Lung microvascular endothelial cell (primary cell): ENCODE measurements at regions not wholly inside any gene's neighbourhood (a gene's known extent, or its start where the extent isn't known, plus 50 kb on each side); places are given as distances from the start of the nearest gene placed in this dataset.
"Not testable (repeated sequence)": the region's sequence is repeated elsewhere in the genome, so short reads cannot be mapped to it uniquely, and the experiment has no call there.

Source experiments
- DNase-seq, 2 donors: peaks; one replicate each; pipeline versions ENCODE4 v3.0.0 to v3.0.0-alpha.2; 2010; ENCODE audit warnings: low read depth in 2 of 2

DNA sequence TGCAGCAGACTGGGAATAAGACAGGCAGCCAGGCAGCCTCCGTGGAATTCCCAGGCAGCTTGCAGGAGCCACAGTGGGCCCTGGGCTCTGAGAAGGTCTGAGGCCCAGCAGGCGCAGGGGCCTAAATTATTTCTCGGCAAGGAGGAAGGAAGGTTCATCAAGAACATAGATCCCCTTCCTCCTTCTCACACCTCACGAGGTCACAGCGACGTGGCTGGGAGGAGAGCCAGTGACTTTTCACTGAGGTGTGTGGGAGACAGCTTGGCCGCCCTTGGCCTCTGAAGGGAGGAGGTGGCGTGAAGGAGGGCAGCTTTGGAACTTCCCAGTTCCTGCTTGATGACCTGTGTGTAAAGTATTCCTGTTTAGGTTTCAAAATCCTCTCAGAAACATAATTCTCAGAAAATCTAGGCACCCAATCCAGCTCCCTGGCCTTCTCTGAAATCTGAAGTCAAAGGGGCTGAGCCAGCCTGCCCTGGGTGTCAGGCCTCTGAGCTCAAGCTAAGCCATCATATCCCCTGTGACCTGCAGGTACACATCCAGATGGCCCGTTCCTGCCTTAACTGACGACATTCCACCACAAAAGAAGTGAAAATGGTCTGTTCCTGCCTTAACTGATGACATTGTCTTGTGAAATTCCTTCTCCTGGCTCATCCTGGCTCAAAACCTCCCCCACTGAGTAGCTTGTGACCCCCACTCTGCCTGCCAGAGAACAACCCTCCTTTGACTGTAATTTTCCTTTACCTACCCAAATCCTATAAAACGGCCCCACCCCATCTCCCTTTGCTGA is 161.0 kb downstream of the ADRA2C start:
- not testable (repeated sequence) for DNase-seq

DNA sequence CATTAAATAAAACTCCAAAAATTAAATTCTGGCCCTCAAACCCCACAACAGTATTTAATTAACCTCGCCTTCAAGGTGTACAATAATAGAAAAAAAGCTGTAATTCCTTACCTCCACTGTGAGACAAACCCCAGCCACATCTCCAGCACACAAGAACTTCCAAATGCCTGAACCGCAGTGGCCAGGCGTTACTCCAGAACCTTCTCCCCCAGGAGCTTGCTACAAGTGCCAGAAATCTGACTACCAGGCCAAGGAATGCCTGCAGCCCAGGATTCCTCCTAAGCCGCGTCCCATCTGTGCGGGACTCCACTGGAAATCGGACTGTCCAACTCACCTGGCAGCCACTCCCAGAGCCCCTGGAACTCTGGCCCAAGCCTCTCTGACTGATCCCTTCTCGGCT is 163.2 kb downstream of the ADRA2C start:
- not testable (repeated sequence) for DNase-seq

DNA sequence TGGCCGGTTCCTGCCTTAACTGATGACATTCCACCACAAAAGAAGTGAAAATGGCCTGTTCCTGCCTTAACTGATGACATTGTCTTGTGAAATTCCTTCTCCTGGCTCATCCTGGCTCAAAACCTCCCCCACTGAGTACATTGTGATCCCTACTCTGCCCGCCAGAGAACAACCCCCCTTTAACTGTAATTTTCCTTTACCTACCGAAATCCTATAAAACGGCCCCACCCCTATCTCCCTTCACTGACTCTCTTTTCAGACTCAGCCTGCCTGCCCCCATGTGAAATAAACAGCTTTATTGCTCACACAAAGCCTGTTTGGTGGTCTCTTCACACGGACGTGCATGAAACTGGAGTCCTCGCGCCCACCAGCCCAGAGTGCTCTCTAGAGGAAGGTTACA is 166.5 kb downstream of the ADRA2C start:
- not testable (repeated sequence) for DNase-seq

DNA sequence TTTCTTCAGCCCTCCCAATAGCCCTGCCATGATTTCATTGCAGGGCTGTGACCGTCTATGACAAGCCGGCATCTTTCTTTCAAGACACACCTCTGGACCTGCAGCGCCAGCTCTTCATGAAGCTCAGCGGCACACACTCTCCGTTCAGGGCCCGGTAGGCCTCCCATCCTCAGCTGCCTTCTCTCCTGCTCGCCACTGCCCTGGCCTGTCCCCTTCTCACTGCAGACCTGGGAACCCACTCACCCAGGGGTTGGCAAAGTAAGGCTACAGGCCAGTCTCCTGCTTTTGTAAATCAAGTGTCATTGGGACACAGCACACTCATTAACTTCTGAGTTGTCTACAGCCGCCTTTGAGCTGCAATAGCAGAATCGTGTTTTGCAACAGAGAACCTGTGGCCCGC is 169.2 kb downstream of the ADRA2C start:
- not testable (repeated sequence) for DNase-seq

DNA sequence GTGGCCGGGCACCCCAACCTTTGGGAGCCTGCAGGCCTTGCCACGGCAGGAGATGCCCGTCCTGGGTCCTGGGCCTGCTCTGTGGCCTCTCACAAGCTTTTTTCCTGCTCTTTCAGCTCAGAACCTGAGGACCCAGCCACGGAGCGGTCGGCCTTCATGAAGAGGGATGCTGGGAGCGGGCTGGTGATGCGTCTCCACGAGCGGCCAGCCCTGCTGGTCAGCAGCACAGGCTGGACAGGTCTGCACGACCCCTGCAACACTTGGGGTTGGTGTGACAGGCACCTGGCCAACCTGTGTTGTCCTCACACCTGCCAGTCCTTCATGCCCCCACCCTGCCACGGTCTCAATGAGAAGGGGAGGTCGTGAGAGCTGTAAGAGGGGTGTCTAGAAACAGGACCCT is 170.0 kb downstream of the ADRA2C start:
- DNase-seq, result no peak

DNA sequence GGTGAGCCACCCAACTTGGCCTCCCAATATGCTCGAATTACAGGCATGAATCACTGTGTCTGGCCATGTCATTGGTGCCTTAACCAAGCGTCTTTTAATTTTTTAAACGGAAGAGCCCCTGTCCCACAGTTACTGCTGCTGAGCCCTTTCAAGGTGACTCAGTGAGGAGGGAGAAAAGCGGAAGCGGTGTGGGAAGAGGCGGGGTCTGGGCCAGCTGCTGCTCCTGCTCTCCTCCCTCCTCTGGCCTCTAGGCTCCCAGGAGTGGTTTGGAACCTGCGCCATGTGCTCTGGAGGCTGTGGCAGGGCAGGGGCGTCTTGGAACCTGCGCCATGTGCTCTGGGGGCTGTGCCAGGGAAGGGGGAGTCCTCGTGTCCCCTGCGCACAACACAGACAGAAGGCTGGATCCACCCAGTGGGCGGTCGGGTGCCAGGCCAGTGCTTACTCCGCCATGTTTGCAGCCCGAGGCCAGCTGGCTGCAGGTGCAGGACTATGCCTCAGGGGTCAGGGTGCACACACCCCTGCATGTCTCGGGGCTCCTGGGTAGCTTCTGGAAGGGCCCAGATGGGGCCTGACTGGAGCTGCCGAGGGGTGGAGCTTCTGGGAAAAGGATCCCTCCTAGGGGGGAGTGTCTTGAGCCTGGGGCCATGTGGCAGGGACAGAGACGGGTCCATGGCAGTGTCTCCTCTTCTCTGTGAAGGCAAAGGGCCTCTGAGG is 171.8 kb downstream of the ADRA2C start:
- DNase-seq, result not testable (repeated sequence)

DNA sequence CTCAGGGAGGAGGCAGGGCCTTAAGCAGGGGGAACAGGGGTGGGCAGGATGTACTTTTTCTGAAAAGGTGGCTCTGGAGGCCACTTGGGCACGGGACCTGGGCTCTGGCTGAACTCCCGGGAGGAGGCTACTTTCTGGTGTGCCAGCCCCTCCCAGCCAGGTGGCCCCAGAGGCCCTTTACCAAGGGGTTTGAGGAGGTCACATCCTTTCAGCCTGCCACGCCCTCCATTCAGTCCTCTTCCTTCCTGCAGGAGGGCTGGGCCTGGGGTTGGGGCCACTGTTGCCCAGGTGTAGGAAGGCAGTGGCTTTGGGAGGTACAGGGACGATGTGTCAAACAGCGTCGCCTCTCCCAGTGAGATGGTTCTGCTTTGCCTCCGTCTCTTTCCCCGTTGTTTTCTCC is 172.5 kb downstream of the ADRA2C start:
- not testable (repeated sequence) for DNase-seq

DNA sequence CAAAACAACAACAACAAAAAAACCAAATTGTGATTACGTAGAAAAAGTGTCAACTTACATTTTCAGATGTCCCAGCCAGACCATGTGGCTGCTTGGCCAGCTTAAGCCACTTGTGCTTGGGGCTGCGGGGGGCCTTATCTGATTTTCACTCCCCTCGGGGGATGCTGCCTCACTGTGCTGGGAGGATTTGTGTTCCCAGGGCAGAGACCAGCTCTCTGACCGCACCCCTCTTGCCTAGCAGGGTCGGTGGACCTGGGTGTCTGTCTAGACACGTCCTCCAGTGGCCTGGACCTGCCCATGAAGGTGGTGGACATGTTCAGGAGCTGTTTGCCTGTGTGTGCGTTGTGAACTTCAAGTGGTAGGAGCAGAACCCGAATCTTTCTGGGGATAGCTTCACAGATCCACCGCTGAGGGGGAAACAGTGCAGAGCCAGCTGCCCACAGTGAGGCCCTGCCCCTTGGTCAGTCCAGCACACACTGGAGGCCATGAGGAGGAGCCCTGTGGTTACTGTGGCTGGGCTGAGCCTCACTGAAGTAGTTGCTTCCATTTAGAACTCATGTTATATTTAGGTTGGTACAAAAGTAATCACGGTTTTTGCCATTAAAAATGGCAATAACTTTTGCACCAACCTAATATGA is 173.9 kb downstream of the ADRA2C start:
- DNase-seq, result not testable (repeated sequence)

DNA sequence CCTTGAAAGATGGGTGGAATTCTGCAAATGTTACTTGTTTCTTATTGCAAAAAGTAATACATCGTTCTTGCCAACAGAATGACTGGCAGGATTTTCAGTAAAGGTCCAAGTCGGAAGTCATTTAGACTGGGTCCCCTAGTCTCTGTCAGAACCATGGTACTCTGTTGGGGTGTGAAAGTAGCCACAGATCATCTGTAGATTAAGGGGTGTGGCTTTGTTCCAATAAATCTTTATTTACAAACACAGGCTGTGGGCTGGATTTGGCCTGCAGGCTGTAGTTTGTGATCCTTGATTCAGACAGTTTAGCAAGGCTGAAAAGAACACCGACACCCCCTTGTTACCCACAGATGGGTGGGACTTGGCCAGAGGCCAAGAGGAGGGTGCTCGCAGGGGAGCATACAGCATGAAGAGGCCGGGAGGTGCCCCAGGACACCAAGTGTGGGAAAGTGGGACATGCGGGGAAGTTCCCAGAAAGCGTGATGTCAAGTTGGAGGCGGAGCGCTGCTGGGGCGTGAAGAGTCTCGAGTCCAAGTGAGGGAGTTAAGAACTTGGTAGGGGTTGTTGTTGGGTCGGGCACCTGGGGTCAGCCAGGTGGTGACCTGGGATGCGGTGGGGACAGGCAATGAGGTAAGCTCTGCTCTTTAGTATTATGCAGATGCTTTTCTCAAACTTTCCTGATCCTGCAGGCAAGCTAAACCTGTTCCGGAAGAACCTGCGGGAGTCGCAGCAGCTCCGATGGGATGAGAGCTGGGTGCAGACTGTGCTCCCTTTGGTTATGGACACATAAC is 175.7 kb downstream of the ADRA2C start:
- not testable (repeated sequence) for DNase-seq

DNA sequence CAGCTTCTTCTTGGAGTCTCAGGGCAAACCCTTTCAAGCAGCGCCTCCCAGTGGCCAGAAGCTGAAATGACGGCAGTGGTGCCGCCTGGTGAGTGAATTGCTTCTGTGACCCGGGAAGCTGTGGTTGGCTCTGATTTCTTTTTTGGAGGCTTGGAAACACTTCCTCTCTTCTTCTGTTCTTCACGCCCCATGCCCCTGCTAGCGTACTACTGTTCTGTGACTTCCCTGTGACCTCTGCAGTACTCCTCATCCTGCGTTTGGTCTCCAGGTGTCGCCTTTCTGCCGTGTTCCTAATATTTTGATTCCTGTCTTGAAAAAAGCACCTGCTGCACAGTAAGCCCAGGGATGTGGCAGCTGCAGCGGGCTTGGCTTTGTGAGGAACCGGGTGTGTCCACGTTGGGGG is 176.4 kb downstream of the ADRA2C start:
- peak; percentile 32 to 33 for DNase-seq

DNA sequence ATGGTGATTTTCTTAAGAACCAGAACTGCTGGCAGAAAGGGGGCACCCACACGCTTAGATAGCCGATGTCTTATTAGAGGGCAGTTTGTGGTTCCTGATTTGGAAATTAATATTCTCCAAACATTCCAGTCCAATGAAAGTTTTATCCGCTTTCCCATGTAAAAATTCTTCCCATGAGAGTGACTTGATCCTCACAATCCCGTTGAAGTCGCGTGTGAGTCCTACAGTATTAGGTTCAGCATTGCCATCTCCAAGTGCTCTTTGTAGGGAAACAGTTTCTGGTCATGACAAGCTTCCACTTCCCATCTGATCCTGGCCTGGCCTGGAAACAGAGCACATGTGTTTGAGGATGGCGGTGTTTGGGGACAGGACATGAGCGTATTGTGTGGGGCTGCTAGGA is 176.9 kb downstream of the ADRA2C start:
- not testable (repeated sequence) for DNase-seq

DNA sequence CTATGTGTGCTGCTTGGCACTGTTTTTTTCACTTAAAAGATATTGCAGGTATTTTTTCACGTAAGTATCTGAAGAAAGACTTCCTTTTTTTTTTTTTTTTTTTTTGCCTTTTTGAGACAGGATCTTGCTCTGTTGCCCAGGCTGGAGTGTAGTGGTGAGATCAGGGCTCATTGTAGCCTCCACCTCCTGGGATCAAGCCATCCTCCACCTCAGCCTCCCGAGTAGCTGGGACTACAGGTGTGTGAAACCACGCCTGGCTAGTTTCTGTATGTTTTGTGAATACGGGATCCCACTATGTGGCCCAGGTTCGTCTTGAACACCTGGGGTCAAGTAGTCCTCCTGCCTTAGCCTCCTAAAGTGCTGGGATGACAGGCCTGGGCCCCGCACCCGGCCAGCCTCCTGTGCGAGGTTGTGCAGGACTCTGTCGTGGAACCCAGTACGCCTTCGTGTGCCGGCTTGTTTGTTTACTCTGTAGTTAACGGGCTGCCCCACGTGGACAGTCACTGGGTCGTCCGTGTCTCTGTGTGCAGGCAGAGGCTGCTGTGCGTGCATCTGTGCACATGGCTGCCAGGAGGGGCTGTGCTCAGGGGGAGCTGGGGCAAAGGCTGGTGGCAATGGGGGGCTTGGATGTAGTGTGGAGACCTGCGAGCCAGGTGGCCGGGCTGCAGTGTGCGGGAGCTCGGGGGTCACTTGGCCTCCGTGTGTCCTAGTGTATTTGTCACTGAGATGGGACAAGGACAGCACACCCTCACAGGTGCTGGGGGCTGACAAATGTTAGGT is 179.5 kb downstream of the ADRA2C start:
- no peak for DNase-seq

DNA sequence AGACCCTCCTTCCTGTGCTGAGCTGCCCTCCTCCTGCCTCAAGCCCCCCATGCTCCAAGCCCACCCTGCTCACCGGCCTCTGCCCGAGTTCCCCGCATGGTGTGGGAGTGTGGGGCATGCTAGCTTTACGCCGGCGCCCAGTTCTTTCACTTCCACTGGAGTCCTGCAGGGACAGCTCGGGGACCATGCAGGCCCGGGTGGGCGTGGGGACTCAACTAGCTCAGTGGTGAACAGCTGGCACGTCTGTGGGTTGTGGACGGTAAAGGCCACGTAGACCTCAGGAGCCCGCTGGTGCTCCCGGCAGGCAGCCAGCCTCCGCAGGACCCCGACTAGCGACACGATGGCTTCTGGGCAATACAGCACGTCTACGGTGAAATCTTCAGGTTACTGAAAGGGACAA is 180.4 kb downstream of the ADRA2C start:
- not testable (repeated sequence) for DNase-seq

DNA sequence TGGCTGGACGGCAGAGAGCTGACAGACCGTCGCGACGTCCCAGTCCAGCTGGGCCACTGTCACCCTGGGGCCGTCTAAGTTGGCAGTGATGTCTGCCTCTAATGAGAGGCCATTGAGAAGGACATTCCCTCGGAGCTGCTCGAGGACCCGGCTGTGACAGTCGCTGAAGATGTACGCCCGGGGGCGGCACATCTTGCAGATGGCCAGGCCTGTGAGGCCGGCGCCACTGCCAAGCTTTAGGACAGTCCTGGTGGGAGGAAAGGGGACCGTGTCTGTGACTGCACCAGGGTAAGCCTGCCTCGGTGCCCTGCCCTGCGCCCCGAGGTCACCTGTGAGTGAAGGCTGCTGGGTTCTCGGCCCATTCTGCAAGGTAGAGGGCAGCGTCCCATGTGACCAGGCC is 181.6 kb downstream of the ADRA2C start:
- not testable (repeated sequence) for DNase-seq

DNA sequence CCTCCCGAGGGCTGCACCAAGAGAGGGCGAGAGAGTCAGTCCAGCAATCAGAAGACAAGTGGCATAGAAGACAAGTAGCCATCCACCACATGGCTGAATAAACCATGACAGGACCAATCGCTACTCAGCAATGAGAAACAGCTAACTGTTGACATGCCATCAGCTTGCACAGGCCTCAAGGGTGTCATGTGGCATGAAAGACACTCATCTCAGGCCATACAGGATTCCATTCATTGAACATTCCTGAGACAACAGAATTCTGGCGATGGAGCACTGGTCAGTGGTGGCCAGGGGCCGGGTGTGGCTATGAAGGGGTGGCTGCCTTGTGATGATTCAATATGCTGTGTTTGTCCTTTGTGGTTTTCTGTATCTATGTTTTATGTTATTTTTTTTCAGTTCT is 182.0 kb downstream of the ADRA2C start:
- not testable (repeated sequence) for DNase-seq

DNA sequence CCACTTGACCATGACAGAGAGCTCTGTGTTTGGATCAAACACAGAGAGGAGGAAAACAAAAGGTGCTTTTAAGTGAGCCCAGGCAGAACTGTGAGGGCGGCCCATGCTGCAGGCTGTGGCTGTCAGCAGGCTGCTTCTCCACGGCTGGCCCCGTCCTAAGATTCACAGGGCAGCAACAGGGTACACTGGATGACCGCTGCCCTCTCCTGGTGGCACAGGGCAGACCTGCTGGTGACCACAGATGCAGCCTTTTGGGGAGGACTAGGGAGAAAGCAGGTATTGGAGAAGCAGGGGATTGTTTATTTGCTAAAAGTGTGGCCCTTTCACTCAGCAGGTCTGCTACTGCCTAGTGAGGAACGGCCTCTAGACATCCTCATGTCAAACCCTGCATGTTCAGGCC is 183.7 kb downstream of the ADRA2C start:
- DNase-seq, result peak; percentile 59 to 69

DNA sequence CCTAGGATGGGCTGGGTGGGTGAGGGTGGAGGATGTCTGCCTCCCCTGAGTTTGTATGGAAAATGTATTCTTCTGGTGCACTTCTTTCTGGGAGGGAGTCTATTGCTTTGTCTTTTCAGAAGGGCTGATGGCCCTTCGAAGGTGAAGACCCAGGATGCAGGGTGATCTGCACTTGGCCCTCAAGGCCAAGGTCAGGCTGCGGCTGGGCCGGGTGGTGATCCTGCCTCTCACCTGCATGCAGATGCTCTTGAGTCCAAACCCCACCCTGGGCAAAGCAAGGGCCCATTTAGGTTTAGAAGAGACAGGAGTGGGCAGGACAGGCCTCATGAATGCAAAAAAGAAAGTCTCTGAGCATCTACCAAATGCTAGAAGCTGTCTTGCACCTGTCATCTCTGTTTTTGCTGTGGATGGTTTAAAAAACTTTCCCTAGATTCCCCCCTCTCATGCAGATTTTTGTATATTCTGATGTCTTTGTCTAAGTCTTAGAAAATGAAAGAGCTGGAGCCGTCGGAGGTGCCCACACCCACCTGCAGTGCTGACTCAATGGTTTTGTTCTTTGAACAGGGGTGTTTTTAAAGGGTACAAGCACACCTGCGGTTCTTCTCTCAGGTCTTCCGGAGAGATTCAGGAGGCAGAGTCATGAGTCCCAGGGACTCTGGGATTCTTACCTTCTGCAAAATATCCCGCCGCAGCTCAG is 186.4 kb downstream of the ADRA2C start:
- DNase-seq, result not testable (repeated sequence)

DNA sequence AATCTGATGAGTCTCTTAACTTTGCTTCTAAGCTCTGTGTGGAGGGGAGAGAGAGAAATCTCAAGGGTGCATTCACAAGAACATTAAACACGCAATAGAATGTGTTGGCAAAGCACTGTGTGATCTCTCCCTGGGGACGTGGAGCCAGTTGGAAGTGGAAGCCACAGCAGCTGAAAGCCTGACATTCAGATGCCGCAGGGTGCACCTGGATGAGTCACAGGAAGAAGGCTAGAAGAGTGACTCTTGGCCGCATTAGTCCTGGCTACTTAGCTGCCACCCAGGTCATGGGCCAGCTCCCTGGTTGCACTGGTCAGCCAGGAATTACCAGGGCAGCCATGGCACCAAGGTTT is 186.9 kb downstream of the ADRA2C start:
- not testable (repeated sequence) for DNase-seq

DNA sequence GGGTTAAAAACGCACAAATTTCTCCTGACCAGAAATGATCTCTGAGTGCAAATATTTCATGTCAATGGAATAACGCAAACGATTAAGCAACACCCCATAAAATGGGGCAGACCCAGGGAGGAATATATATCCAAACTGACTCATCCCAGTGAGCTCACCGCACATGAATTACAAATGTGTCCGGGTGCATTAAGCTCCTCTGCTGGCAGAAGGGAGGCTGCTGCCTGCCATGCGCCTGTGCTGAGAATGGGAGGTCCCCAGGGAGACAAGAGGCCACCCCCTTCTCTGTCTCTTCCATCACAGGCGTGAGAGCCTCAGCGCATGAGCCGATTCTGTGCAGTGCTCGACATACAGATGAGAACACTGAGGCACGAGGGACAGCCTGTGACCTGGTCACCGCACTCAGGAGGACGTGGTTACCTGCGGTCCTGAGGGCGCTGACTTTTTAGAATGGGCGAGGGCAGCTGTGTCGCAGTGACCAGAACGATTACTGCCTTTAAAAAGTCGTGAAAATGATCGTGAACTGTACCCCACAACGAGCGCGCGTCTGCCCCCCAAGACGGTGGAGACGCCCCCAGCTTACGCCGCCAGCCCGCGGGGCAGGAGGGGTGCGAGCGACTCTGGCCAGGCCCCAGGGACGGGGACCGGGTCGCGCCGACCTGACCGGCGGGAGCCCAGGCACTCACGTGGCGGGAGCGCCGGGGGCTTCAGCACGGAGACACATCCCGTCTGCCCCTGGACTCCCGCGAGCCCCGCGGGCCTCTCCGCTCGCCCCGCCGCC is 188.5 kb downstream of the ADRA2C start:
- DNase-seq, result peak; percentile 73 to 87
